H9 (cell line): ENCODE measurements at regions not wholly inside any gene's neighbourhood (a gene's known extent, or its start where the extent isn't known, plus 50 kb on each side); places are given as distances from the start of the nearest gene placed in this dataset.

ENCODE experiments used
- DNase-seq: peaks from one replicate; pipeline ENCODE4 v3.0.0-alpha.2; 2017
- H2AFZ ChIP-seq: one replicate; pipeline ENCODE4 v1.6.1; 2013; ENCODE audit warnings: mild to moderate bottlenecking, low read length, control low read depth, moderate library complexity
- H2AK5ac ChIP-seq: 2 replicates; pipeline ENCODE4 v1.6.1; 2013; ENCODE audit warnings: low read length, control low read depth, mixed read lengths; ENCODE audit not compliant: insufficient read length
- H2BK120ac ChIP-seq: one replicate; pipeline ENCODE4 v1.6.1; 2013; ENCODE audit warnings: low read depth, mild to moderate bottlenecking, low read length, control low read depth, inconsistent platforms; ENCODE audit not compliant: poor library complexity, severe bottlenecking
- H2BK12ac ChIP-seq: 2 replicates; pipeline ENCODE4 v1.6.1; 2013; ENCODE audit warnings: low read length, control low read depth, mixed read lengths, low read depth; ENCODE audit not compliant: insufficient read length
- H2BK15ac ChIP-seq: 2 replicates; pipeline ENCODE4 v1.6.1; 2013; ENCODE audit warnings: low read depth, low read length, control low read depth
- H2BK20ac ChIP-seq: one replicate; pipeline ENCODE4 v1.6.1; 2013; ENCODE audit warnings: low read depth, mild to moderate bottlenecking, low read length, control low read depth, inconsistent platforms; ENCODE audit not compliant: poor library complexity, severe bottlenecking
- H2BK5ac ChIP-seq: 2 replicates; pipeline ENCODE4 v1.6.1; 2013; ENCODE audit warnings: low read length, control low read depth, mixed read lengths; ENCODE audit not compliant: insufficient read length
- H3K14ac ChIP-seq: 2 replicates; pipeline ENCODE4 v1.6.1; 2013; ENCODE audit warnings: low read length, control low read depth; ENCODE audit not compliant: insufficient read depth
- H3K18ac ChIP-seq: 2 replicates; pipeline ENCODE4 v1.6.1; 2013; ENCODE audit warnings: low read depth, mild to moderate bottlenecking, mixed read lengths, low read length, control low read depth; ENCODE audit not compliant: insufficient read length
- H3K23ac ChIP-seq: 2 replicates; pipeline ENCODE4 v1.6.1; 2013; ENCODE audit warnings: low read length, control low read depth, mixed read lengths, low read depth; ENCODE audit not compliant: insufficient read length
- H3K23me2 ChIP-seq: 2 replicates; pipeline ENCODE4 v1.6.1; 2013; ENCODE audit warnings: low read depth, mild to moderate bottlenecking, mixed read lengths, low read length, control low read depth; ENCODE audit not compliant: insufficient read length, poor library complexity, severe bottlenecking
- H3K27ac ChIP-seq: 2 replicates; pipeline ENCODE4 v1.5.1; 2013; ENCODE audit warnings: low read length, control low read depth, mixed read lengths, low read depth; ENCODE audit not compliant: insufficient read length
- H3K27me3 ChIP-seq: 2 replicates; pipeline ENCODE4 v1.6.1; 2013; ENCODE audit warnings: low read length, control low read depth, inconsistent platforms; ENCODE audit not compliant: insufficient read depth
- H3K4ac ChIP-seq: 2 replicates; pipeline ENCODE4 v1.6.1; 2013; ENCODE audit warnings: low read depth, mild to moderate bottlenecking, control low read depth, inconsistent platforms, low read length, moderate library complexity
- H3K4me1 ChIP-seq: 2 replicates; pipeline ENCODE4 v1.6.1; 2013; ENCODE audit warnings: low read length, control low read depth, inconsistent platforms; ENCODE audit not compliant: insufficient read depth
- H3K4me2 ChIP-seq: 2 replicates; pipeline ENCODE4 v1.6.1; 2013; ENCODE audit warnings: low read length, control low read depth, mixed read lengths; ENCODE audit not compliant: insufficient read length, insufficient read depth
- H3K56ac ChIP-seq: 2 replicates; pipeline ENCODE4 v1.6.1; 2013; ENCODE audit warnings: low read depth, mild to moderate bottlenecking, mixed read lengths, low read length, control low read depth; ENCODE audit not compliant: insufficient read length
- H3K79me1 ChIP-seq: 2 replicates; pipeline ENCODE4 v1.6.1; 2013; ENCODE audit warnings: low read depth, mild to moderate bottlenecking, moderate library complexity, low read length, control low read depth, inconsistent platforms; ENCODE audit not compliant: insufficient read depth, poor library complexity, severe bottlenecking
- H3K79me2 ChIP-seq: 2 replicates; pipeline ENCODE4 v1.6.1; 2013; ENCODE audit warnings: low read length, control low read depth, inconsistent platforms; ENCODE audit not compliant: insufficient read depth
- H3K9ac ChIP-seq: 2 replicates; pipeline ENCODE4 v1.6.1; 2013; ENCODE audit warnings: low read length, control low read depth, mixed read lengths; ENCODE audit not compliant: insufficient read length; ENCODE audit errors: extremely low read depth
- H3K9me3 ChIP-seq: one replicate; pipeline ENCODE4 v1.6.1; 2013; ENCODE audit warnings: low read depth, low read length, inconsistent platforms; ENCODE audit not compliant: control insufficient read depth
- H3T11ph ChIP-seq: one replicate; pipeline ENCODE4 v1.6.1; 2013; ENCODE audit warnings: mild to moderate bottlenecking, low read length, control low read depth, inconsistent platforms
- H4K20me1 ChIP-seq: one replicate; pipeline ENCODE4 v1.6.1; 2013; ENCODE audit not compliant: control insufficient read depth, insufficient read length, insufficient read depth
- H4K5ac ChIP-seq: 2 replicates; pipeline ENCODE4 v1.6.1; 2013; ENCODE audit warnings: low read depth, mild to moderate bottlenecking, mixed read lengths, low read length, control low read depth; ENCODE audit not compliant: insufficient read length
- H4K8ac ChIP-seq: replicated peaks from 2 replicates; pipeline ENCODE4 v1.6.1; 2013; ENCODE audit warnings: low read length, control low read depth, mixed read lengths, low read depth; ENCODE audit not compliant: insufficient read length
- H4K91ac ChIP-seq: 2 replicates; pipeline ENCODE4 v1.6.1; 2013; ENCODE audit warnings: low read depth, mild to moderate bottlenecking, moderate library complexity, mixed read lengths, low read length, control low read depth; ENCODE audit not compliant: insufficient read length
- H3K27ac Mint-ChIP-seq, 3 experiments: 2 replicates in 2 of 3; 3 replicates in 1 of 3; pipeline ENCODE4 v1.8.0; 2020 to 2021; ENCODE audit warnings: mixed read lengths in 3 of 3, mild to moderate bottlenecking in 1 of 3, moderate library complexity in 1 of 3
- H3K27me3 Mint-ChIP-seq: 2 replicates; pipeline ENCODE4 v1.8.0; 2021; ENCODE audit warnings: low read depth, mild to moderate bottlenecking, moderate library complexity, mixed read lengths
- H3K36me3 Mint-ChIP-seq, 3 experiments: 2 replicates in 2 of 3; 3 replicates in 1 of 3; pipeline ENCODE4 v1.8.0; 2020 to 2021; ENCODE audit warnings: low read depth in 3 of 3, mixed read lengths in 3 of 3; ENCODE audit not compliant: insufficient read depth in 1 of 3
- H3K4me1 Mint-ChIP-seq, 2 experiments: 2 replicates each; pipeline ENCODE4 v1.8.0; 2020; ENCODE audit warnings: mixed read lengths in 2 of 2
- H3K4me3 Mint-ChIP-seq, 2 experiments: 2 replicates in 1 of 2; 3 replicates in 1 of 2; pipeline ENCODE4 v1.8.0; 2020 to 2021; ENCODE audit warnings: mild to moderate bottlenecking in 2 of 2, mixed read lengths in 2 of 2, moderate library complexity in 1 of 2
- H3K9me3 Mint-ChIP-seq, 2 experiments: 2 replicates in 1 of 2; 3 replicates in 1 of 2; pipeline ENCODE4 v1.8.0; 2020; ENCODE audit warnings: mild to moderate bottlenecking in 2 of 2, mixed read lengths in 2 of 2, moderate library complexity in 1 of 2
- WGBS: extraction: QIAGEN DNeasy Blood & Tissue Kit; methylation state at CpG from one replicate; pipeline ENCODE4 v1.1.7; 2013; ENCODE audit warnings: missing lambda C conversion rate, low lambda C conversion rate, mixed read lengths; ENCODE audit not compliant: insufficient read length; ENCODE audit errors: extremely low coverage; 5-methylcytosine and 5-hydroxymethylcytosine counted together
- TF ChIP-seq, protein P1 (sequence below): fragments of 200-600 bp; sonication (generic); conservative IDR thresholded peaks from 3 replicates; pipeline ENCODE4 v1.8.0; 2021; ENCODE audit warnings: antibody characterized with exemption, mild to moderate bottlenecking

DNA sequence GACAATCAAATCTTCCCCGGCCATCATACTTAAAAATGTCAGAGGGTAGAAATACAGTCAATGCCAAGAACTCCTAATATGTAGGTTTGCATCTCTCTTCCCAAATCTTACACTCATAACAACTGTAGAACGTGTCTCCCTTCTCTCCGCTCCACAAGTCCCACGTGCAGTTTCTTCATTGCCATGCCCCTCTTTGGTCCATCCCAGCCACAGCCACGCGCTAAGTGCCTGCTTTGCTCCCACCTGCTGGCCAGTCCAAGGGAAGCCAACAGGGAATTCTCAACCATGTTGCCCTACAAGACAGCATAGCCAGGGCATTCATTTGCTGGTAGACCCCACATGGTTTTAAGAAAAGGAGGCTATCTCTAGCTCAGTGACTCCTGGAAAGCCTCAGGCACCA lies 420.6 kb upstream of the ISX start:
- H3K27me3 ChIP-seq: no peaks in the 10 kb centered on the region
- H3K14ac ChIP-seq: no peak overlapping the region
- H3K4me2 ChIP-seq: no peak overlapping the region
- whole genome bisulfite sequencing: no CpG with 5 or more reads among the region's 6 CpGs
- H4K5ac ChIP-seq: no peak overlapping the region
- Mint-ChIP-seq H3K4me1 (peaks cover 0 to 2% of the 10 kb centered on the region in 2 experiments; a peak in 2 of 4 replicates), H3K36me3 (no peaks in the 10 kb centered on the region), H3K27ac (no peak overlapping the region), H3K27me3 (peaks cover 6% of the 10 kb centered on the region), H3K9me3 (no peaks in the 10 kb centered on the region), H3K4me3 (no peak overlapping the region)
- no peak overlapping the region for H4K91ac ChIP-seq
- no peak overlapping the region for H4K8ac ChIP-seq
- H3K4ac ChIP-seq: no peak overlapping the region
- H2AFZ ChIP-seq: no peak overlapping the region
- no peaks in the 10 kb centered on the region for H3K79me1 ChIP-seq
- H2AK5ac ChIP-seq: no peak overlapping the region
- no peaks in the 10 kb centered on the region for H3K79me2 ChIP-seq
- no peak overlapping the region for H3K18ac ChIP-seq
- no peak overlapping the region for H2BK15ac ChIP-seq
- no peak overlapping the region for H3K9ac ChIP-seq
- H2BK120ac ChIP-seq: no peak overlapping the region
- no peaks in the 10 kb centered on the region for H3K23me2 ChIP-seq
- no peak overlapping the region for H2BK5ac ChIP-seq
- no peaks in the 10 kb centered on the region for H3K9me3 ChIP-seq
- DNase-seq: peak; percentile 69
- H4K20me1 ChIP-seq: no peaks in the 10 kb centered on the region
- TF ChIP-seq, protein P1, sequence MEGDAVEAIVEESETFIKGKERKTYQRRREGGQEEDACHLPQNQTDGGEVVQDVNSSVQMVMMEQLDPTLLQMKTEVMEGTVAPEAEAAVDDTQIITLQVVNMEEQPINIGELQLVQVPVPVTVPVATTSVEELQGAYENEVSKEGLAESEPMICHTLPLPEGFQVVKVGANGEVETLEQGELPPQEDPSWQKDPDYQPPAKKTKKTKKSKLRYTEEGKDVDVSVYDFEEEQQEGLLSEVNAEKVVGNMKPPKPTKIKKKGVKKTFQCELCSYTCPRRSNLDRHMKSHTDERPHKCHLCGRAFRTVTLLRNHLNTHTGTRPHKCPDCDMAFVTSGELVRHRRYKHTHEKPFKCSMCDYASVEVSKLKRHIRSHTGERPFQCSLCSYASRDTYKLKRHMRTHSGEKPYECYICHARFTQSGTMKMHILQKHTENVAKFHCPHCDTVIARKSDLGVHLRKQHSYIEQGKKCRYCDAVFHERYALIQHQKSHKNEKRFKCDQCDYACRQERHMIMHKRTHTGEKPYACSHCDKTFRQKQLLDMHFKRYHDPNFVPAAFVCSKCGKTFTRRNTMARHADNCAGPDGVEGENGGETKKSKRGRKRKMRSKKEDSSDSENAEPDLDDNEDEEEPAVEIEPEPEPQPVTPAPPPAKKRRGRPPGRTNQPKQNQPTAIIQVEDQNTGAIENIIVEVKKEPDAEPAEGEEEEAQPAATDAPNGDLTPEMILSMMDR: peak; percentile 64
- H3K27ac ChIP-seq: no peak overlapping the region
- no peak overlapping the region for H3K56ac ChIP-seq
- H3K23ac ChIP-seq: no peak overlapping the region
- no peak overlapping the region for H2BK12ac ChIP-seq
- no peak overlapping the region for H3T11ph ChIP-seq
- H3K4me1 ChIP-seq: no peaks in the 10 kb centered on the region
- no peak overlapping the region for H2BK20ac ChIP-seq
